ENCODE measurements at regions not wholly inside any gene's neighbourhood (a gene's known extent, or its start where the extent isn't known, plus 50 kb on each side); places are given as distances from the start of the nearest gene placed in this dataset.
"Not testable (repeated sequence)": the region's sequence is repeated elsewhere in the genome, so short reads cannot be mapped to it uniquely, and the experiment has no call there.

- DNase-seq (ENCODE audit: low read depth) = no peak
- no peak overlapping the region for H3K4me3 ChIP-seq (ENCODE audit: low read depth, low read length)
- TF ChIP-seq CTCF (conservative IDR thresholded peaks at IDR 0.05; ENCODE audit: low read depth, low read length) = no peak
Observed at GRCh38 chr4:72945719-72946336, 123.7 kb downstream of the COX18 start.

- TF ChIP-seq CTCF (conservative IDR thresholded peaks at IDR 0.05; ENCODE audit: low read depth, low read length) = no peak
- DNase-seq (ENCODE audit: low read depth) = no peak
- H3K4me3 ChIP-seq (ENCODE audit: low read depth, low read length) = no peak overlapping the region
Observed at GRCh38 chr4:72942565-72942964, 127.0 kb downstream of the COX18 start.

- H3K4me3 ChIP-seq (ENCODE audit: low read depth, low read length) = no peak overlapping the region
- no peak for TF ChIP-seq CTCF (conservative IDR thresholded peaks at IDR 0.05; ENCODE audit: low read depth, low read length)
- no peak for DNase-seq (ENCODE audit: low read depth)
Observed at GRCh38 chr4:72938516-72938915, 131.0 kb downstream of the COX18 start.

GRCh38 chr4:72935462-72935861, 134.1 kb downstream of the COX18 start:
- DNase-seq (ENCODE audit: low read depth) = no peak
- no peak for TF ChIP-seq CTCF (conservative IDR thresholded peaks at IDR 0.05; ENCODE audit: low read depth, low read length)

GRCh38 chr4:72933029-72933428, 136.5 kb downstream of the COX18 start:
- DNase-seq (ENCODE audit: low read depth) = no peak
- H3K4me3 ChIP-seq (ENCODE audit: low read depth, low read length) = no peak overlapping the region
- TF ChIP-seq CTCF (conservative IDR thresholded peaks at IDR 0.05; ENCODE audit: low read depth, low read length) = no peak

More at GRCh38 chr4:72935462-72935861, 134.1 kb downstream of the COX18 start:
- H3K4me3 ChIP-seq (ENCODE audit: low read depth, low read length) = no peak overlapping the region

- no peak for DNase-seq (ENCODE audit: low read depth)
- no peak for TF ChIP-seq CTCF (conservative IDR thresholded peaks at IDR 0.05; ENCODE audit: low read depth, low read length)
- no peak overlapping the region for H3K4me3 ChIP-seq (ENCODE audit: low read depth, low read length)
Observed at GRCh38 chr4:72931346-72931745, 138.2 kb downstream of the COX18 start.

GRCh38 chr4:72929596-72930274, 139.8 kb downstream of the COX18 start:
- not testable (repeated sequence) for H3K4me3 ChIP-seq (ENCODE audit: low read depth, low read length); DNase-seq (ENCODE audit: low read depth)

All from choroid plexus epithelial cell (primary cell).